ENCODE measurements at regions not wholly inside any gene's neighbourhood (a gene's known extent, or its start where the extent isn't known, plus 50 kb on each side); places are given as distances from the start of the nearest gene placed in this dataset.

GRCh38 chr1:67570486-67571143 lies 114.4 kb upstream of the GADD45A start:
- Histone ChIP-seq H2BK120ac (ENCODE audit: low read depth, low read length, poor library complexity, severe bottlenecking) (no peak overlapping the region), H4K20me1 (ENCODE audit: control insufficient read depth, insufficient read depth, insufficient read length) (no peaks in the 10 kb centered on the region), H2BK12ac (ENCODE audit: insufficient read length, low read depth, low read length) (no peak overlapping the region), H3K4ac (ENCODE audit: low read depth, low read length) (no peak overlapping the region), H2AK5ac (ENCODE audit: insufficient read length, low read length) (no peak overlapping the region), H2AFZ (ENCODE audit: low read length) (no peak overlapping the region), H2BK15ac (ENCODE audit: low read depth, low read length) (no peak overlapping the region), H3K4me1 (ENCODE audit: insufficient read depth, low read length) (no peaks in the 10 kb centered on the region), H2BK5ac (ENCODE audit: insufficient read length, low read length) (no peak overlapping the region), H4K5ac (ENCODE audit: insufficient read length, low read depth, low read length) (no peak overlapping the region), H3K27me3 (ENCODE audit: insufficient read depth, low read length) (no peaks in the 10 kb centered on the region), H4K91ac (ENCODE audit: insufficient read length, low read depth, low read length) (no peak overlapping the region), H3T11ph (ENCODE audit: low read length) (no peak overlapping the region), H3K23ac (ENCODE audit: insufficient read length, low read depth, low read length) (no peak overlapping the region), H4K8ac (replicated peaks; ENCODE audit: insufficient read length, low read depth, low read length) (no peak overlapping the region), H3K4me2 (ENCODE audit: insufficient read depth, insufficient read length, low read length) (no peak overlapping the region), H2BK20ac (ENCODE audit: low read depth, low read length, poor library complexity, severe bottlenecking) (no peak overlapping the region), H3K79me1 (ENCODE audit: insufficient read depth, low read depth, low read length, poor library complexity, severe bottlenecking) (no peaks in the 10 kb centered on the region), H3K18ac (ENCODE audit: insufficient read length, low read depth, low read length) (no peak overlapping the region), H3K23me2 (ENCODE audit: insufficient read length, low read depth, low read length, poor library complexity, severe bottlenecking) (no peaks in the 10 kb centered on the region), H3K27ac (ENCODE audit: insufficient read length, low read depth, low read length) (no peak overlapping the region), H3K56ac (ENCODE audit: insufficient read length, low read depth, low read length) (no peak overlapping the region), H3K9me3 (ENCODE audit: control insufficient read depth, low read depth, low read length) (no peaks in the 10 kb centered on the region), H3K79me2 (ENCODE audit: insufficient read depth, low read length) (no peaks in the 10 kb centered on the region), H3K9ac (ENCODE audit: extremely low read depth, insufficient read length, low read length) (no peak overlapping the region), H3K14ac (ENCODE audit: insufficient read depth, low read length) (no peak overlapping the region)
- DNase-seq, result no peak
- Mint-ChIP-seq H3K4me3 (no peak overlapping the region), H3K9me3 (peaks cover 0 to under 1% of the 10 kb centered on the region in 2 experiments; a peak in 1 of 5 replicates), H3K4me1 (peaks cover 3 to 8% of the 10 kb centered on the region in 2 experiments; a peak in 3 of 4 replicates), H3K27me3 (ENCODE audit: low read depth) (peaks cover 2% of the 10 kb centered on the region; the same call in 1 of the 2 replicates), H3K36me3 (ENCODE audit: insufficient read depth in 1 of 3, low read depth in 3 of 3) (no peaks in the 10 kb centered on the region), H3K27ac (no peak overlapping the region)
- TF ChIP-seq, protein P1, sequence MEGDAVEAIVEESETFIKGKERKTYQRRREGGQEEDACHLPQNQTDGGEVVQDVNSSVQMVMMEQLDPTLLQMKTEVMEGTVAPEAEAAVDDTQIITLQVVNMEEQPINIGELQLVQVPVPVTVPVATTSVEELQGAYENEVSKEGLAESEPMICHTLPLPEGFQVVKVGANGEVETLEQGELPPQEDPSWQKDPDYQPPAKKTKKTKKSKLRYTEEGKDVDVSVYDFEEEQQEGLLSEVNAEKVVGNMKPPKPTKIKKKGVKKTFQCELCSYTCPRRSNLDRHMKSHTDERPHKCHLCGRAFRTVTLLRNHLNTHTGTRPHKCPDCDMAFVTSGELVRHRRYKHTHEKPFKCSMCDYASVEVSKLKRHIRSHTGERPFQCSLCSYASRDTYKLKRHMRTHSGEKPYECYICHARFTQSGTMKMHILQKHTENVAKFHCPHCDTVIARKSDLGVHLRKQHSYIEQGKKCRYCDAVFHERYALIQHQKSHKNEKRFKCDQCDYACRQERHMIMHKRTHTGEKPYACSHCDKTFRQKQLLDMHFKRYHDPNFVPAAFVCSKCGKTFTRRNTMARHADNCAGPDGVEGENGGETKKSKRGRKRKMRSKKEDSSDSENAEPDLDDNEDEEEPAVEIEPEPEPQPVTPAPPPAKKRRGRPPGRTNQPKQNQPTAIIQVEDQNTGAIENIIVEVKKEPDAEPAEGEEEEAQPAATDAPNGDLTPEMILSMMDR (conservative IDR thresholded peaks at IDR 0.05), result no peak
- no CpG with 5 or more reads among the region's 8 CpGs for WGBS (ENCODE audit: extremely low coverage, insufficient read length, low lambda C conversion rate)

Measured in H9 (cell line).